Progenitor cell of endocrine pancreas (in vitro differentiated cells): ENCODE measurements at regions not wholly inside any gene's neighbourhood (a gene's known extent, or its start where the extent isn't known, plus 50 kb on each side); places are given as distances from the start of the nearest gene placed in this dataset.

ENCODE experiments used
- DNase-seq: peaks from one replicate; pipeline ENCODE4 v3.0.0; 2021; ENCODE audit warnings: low spot score; ENCODE audit not compliant: unreplicated experiment
- H3K27ac Mint-ChIP-seq: 2 replicates; pipeline ENCODE4 v1.8.0; 2021; ENCODE audit warnings: mild to moderate bottlenecking, moderate library complexity, mixed read lengths
- H3K27me3 Mint-ChIP-seq: 2 replicates; pipeline ENCODE4 v1.8.0; 2021; ENCODE audit warnings: mixed read lengths
- H3K36me3 Mint-ChIP-seq: 2 replicates; pipeline ENCODE4 v1.8.0; 2022; ENCODE audit warnings: mixed read lengths; ENCODE audit not compliant: insufficient read depth
- H3K4me1 Mint-ChIP-seq: 2 replicates; pipeline ENCODE4 v1.8.0; 2021; ENCODE audit warnings: low read depth, mixed read lengths
- H3K4me3 Mint-ChIP-seq: 2 replicates; pipeline ENCODE4 v1.8.0; 2021; ENCODE audit warnings: low read depth, mild to moderate bottlenecking, moderate library complexity, mixed read lengths
- H3K9me3 Mint-ChIP-seq: 2 replicates; pipeline ENCODE4 v1.8.0; 2021; ENCODE audit warnings: low read depth, mixed read lengths
- CTCF ChIP-seq: fragments of 200-600 bp; sonication (generic); IDR thresholded peaks from one replicate; pipeline ENCODE4 v1.5.0; 2021; ENCODE audit warnings: antibody characterized with exemption, mild to moderate bottlenecking; ENCODE audit not compliant: unreplicated experiment

GRCh38 chr17:33814852-33815251, 440.2 kb upstream of the CCL2 start:
- TF ChIP-seq CTCF = no peak
- H3K27ac Mint-ChIP-seq = no peak overlapping the region
- no peak overlapping the region for H3K4me3 Mint-ChIP-seq
- H3K9me3 Mint-ChIP-seq = no peaks in the 10 kb centered on the region
- no peaks in the 10 kb centered on the region for H3K4me1 Mint-ChIP-seq
- peaks cover 19% of the 10 kb centered on the region for H3K27me3 Mint-ChIP-seq
- H3K36me3 Mint-ChIP-seq = no peaks in the 10 kb centered on the region
- DNase-seq = no peak

GRCh38 chr17:33816036-33816435, 439.0 kb upstream of the CCL2 start:
- Mint-ChIP-seq H3K4me1 (no peaks in the 10 kb centered on the region), H3K9me3 (no peaks in the 10 kb centered on the region), H3K4me3 (no peak overlapping the region), H3K27ac (no peak overlapping the region), H3K27me3 (peaks cover 20% of the 10 kb centered on the region), H3K36me3 (no peaks in the 10 kb centered on the region)
- DNase-seq = no peak
- TF ChIP-seq CTCF = no peak

- no peaks in the 10 kb centered on the region for H3K36me3 Mint-ChIP-seq
- no peak overlapping the region for H3K4me3 Mint-ChIP-seq
- H3K4me1 Mint-ChIP-seq = no peaks in the 10 kb centered on the region
- no peak for TF ChIP-seq CTCF
- peaks cover 22% of the 10 kb centered on the region for H3K27me3 Mint-ChIP-seq
- no peaks in the 10 kb centered on the region for H3K9me3 Mint-ChIP-seq
- no peak for DNase-seq
- H3K27ac Mint-ChIP-seq = no peak overlapping the region
Measured at GRCh38 chr17:33816842-33817617, 438.1 kb upstream of the CCL2 start.

GRCh38 chr17:33819539-33819938, 435.5 kb upstream of the CCL2 start:
- no peaks in the 10 kb centered on the region for H3K36me3 Mint-ChIP-seq
- TF ChIP-seq CTCF = no peak
- peaks cover 34% of the 10 kb centered on the region for H3K27me3 Mint-ChIP-seq
- no peak overlapping the region for H3K27ac Mint-ChIP-seq
- no peak overlapping the region for H3K4me3 Mint-ChIP-seq
- H3K4me1 Mint-ChIP-seq = no peaks in the 10 kb centered on the region
- no peak for DNase-seq
- H3K9me3 Mint-ChIP-seq = no peaks in the 10 kb centered on the region

- Mint-ChIP-seq H3K4me1 (peaks cover 10% of the 10 kb centered on the region), H3K27me3 (peaks cover 10% of the 10 kb centered on the region), H3K4me3 (no peak overlapping the region), H3K27ac (peak overlapping the region; percentile 2), H3K9me3 (no peaks in the 10 kb centered on the region), H3K36me3 (no peaks in the 10 kb centered on the region)
- no peak for TF ChIP-seq CTCF
- DNase-seq = peak; percentile 11
Measured at GRCh38 chr17:33832262-33832661, 422.8 kb upstream of the CCL2 start.
